ENCODE measurements at regions not wholly inside any gene's neighbourhood (a gene's known extent, or its start where the extent isn't known, plus 50 kb on each side); places are given as distances from the start of the nearest gene placed in this dataset.

DNA sequence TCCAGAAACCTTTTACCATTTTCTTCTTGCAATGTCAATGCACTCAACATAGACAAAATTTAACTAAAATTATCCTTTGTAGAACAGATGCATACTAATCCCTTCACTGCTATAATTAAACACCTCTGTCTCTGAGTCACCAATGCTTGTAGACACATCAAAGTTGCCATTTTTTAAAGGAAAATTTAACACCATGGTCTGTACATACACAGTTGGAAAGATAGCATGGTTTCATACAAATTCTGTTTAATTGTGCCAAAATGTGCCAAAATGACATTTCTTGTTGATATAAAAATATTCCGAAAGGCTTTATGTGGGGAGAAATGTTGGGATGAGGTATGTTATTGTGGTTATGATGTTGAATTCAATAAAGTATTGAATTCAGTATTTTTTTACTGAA, 125.8 kb downstream of the NEUROD6 start:
- no peaks in the 10 kb centered on the region for H3K27me3 Mint-ChIP-seq
- ATAC-seq (replicated peaks) = no peak

GRCh38 chr7:31211281-31211680, 129.2 kb downstream of the NEUROD6 start:
- Mint-ChIP-seq H3K4me1 (no peaks in the 10 kb centered on the region), H3K27me3 (no peaks in the 10 kb centered on the region), H3K4me3 (no peak overlapping the region), H3K36me3 (no peaks in the 10 kb centered on the region), H3K27ac (no peak overlapping the region), H3K9me3 (peaks cover under 1 to 2% of the 10 kb centered on the region in 2 donors)
- no peak for DNase-seq
- no peak for ATAC-seq (replicated peaks)

More for the DNA sequence above, 125.8 kb downstream of the NEUROD6 start:
- Mint-ChIP-seq H3K27ac (no peak overlapping the region), H3K4me3 (no peak overlapping the region), H3K36me3 (no peaks in the 10 kb centered on the region), H3K9me3 (peaks cover 2 to 5% of the 10 kb centered on the region in 2 donors), H3K4me1 (no peaks in the 10 kb centered on the region)
- DNase-seq = no peak

GRCh38 chr7:31204071-31204470, 136.5 kb downstream of the NEUROD6 start:
- H3K27ac Mint-ChIP-seq = no peak overlapping the region
- DNase-seq (no peak), ATAC-seq (replicated peaks) (no peak)
- H3K4me1 Mint-ChIP-seq = no peaks in the 10 kb centered on the region
- no peak overlapping the region for H3K4me3 Mint-ChIP-seq
- H3K27me3 Mint-ChIP-seq = no peaks in the 10 kb centered on the region
- H3K9me3 Mint-ChIP-seq = peaks cover 6 to 11% of the 10 kb centered on the region in 2 donors
- H3K36me3 Mint-ChIP-seq = no peaks in the 10 kb centered on the region

- Mint-ChIP-seq H3K9me3 (peaks cover 6 to 11% of the 10 kb centered on the region in 2 donors), H3K4me3 (no peak overlapping the region), H3K36me3 (no peaks in the 10 kb centered on the region), H3K4me1 (no peaks in the 10 kb centered on the region), H3K27me3 (no peaks in the 10 kb centered on the region), H3K27ac (no peak overlapping the region)
- DNase-seq (no peak), ATAC-seq (replicated peaks) (no peak)
These were observed 137.0 kb downstream of the NEUROD6 start for GRCh38 chr7:31203551-31203950.

- DNase-seq (no peak), ATAC-seq (replicated peaks) (no peak)
- no peaks in the 10 kb centered on the region for H3K36me3 Mint-ChIP-seq
- H3K9me3 Mint-ChIP-seq = peaks cover 8 to 11% of the 10 kb centered on the region in 2 donors
- no peaks in the 10 kb centered on the region for H3K27me3 Mint-ChIP-seq
- no peak overlapping the region for H3K4me3 Mint-ChIP-seq
- H3K4me1 Mint-ChIP-seq = no peaks in the 10 kb centered on the region
- H3K27ac Mint-ChIP-seq = no peak overlapping the region
These were observed 137.7 kb downstream of the NEUROD6 start for GRCh38 chr7:31202801-31203200.

DNA sequence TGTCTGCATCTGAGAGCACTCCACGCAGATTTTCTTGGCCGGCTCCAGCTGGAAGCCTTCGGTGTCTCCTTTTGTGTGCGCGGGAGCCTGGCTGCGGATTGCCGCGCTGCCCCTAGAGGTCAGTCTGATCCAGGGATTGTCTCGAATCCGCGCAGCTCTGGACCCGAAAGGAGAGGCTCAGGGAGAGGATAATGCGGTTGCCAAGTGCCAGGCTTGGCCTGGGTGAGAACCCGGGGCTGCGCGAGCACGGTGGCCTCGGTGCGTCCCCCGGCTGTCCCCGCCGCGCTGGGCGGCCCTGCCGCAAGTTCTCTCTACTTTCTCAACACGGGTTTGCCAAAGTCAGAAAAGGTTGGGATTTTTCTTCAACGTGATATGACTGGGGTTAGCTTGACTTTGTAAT, 140.9 kb downstream of the ADCYAP1R1 start:
- H3K36me3 Mint-ChIP-seq = no peaks in the 10 kb centered on the region
- H3K9me3 Mint-ChIP-seq = peaks cover 0 to 1% of the 10 kb centered on the region in 2 donors
- DNase-seq (peak; percentile 2), ATAC-seq (replicated peaks) (peak; percentile 38 to 50)
- H3K27ac Mint-ChIP-seq = no peak overlapping the region
- peaks cover 11 to 41% of the 10 kb centered on the region in 2 donors for H3K27me3 Mint-ChIP-seq
- H3K4me1 Mint-ChIP-seq = no peaks in the 10 kb centered on the region
- no peak overlapping the region for H3K4me3 Mint-ChIP-seq

GRCh38 chr7:31190906-31191305, 138.8 kb downstream of the ADCYAP1R1 start:
- Mint-ChIP-seq H3K4me1 (no peaks in the 10 kb centered on the region), H3K27ac (no peak overlapping the region), H3K4me3 (no peak overlapping the region), H3K27me3 (peaks cover 11 to 38% of the 10 kb centered on the region in 2 donors), H3K36me3 (no peaks in the 10 kb centered on the region), H3K9me3 (peaks cover 0 to under 1% of the 10 kb centered on the region in 2 donors)
- ATAC-seq (replicated peaks) (no peak), DNase-seq (no peak)

- Mint-ChIP-seq H3K27ac (no peak overlapping the region), H3K4me3 (no peak overlapping the region), H3K4me1 (no peaks in the 10 kb centered on the region), H3K36me3 (no peaks in the 10 kb centered on the region), H3K27me3 (peaks cover 0 to 2% of the 10 kb centered on the region in 2 donors), H3K9me3 (peaks cover 8 to 13% of the 10 kb centered on the region in 2 donors)
- ATAC-seq (replicated peaks) (no peak), DNase-seq (no peak)
These were observed 134.1 kb downstream of the ADCYAP1R1 start for GRCh38 chr7:31186202-31186601.

GRCh38 chr7:31175672-31176071, 123.6 kb downstream of the ADCYAP1R1 start:
- Mint-ChIP-seq H3K27me3 (peaks cover 5 to 8% of the 10 kb centered on the region in 2 donors), H3K4me3 (no peak overlapping the region), H3K27ac (no peak overlapping the region), H3K36me3 (no peaks in the 10 kb centered on the region), H3K4me1 (no peaks in the 10 kb centered on the region), H3K9me3 (peaks cover 0 to 3% of the 10 kb centered on the region in 2 donors)
- ATAC-seq (replicated peaks) = no peak
- DNase-seq = no peak

DNA sequence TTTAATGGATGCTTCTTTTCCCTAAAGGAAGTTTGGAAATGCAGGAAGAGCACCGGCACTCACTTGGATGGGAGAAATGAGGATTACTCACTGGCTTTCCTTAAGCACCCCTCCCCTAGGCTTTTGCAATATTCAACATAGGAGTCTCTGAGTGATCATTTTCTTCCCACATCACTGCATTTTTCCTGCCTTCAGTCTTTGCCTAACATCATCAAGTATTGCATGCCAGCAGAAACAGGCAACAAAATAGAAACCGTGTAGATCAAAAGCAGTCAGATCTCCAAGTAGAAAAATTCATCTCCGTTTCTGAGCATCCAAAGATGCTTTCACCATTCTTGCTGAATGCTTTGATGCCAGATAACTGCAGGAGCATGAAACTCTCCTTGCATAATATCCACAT, 119.9 kb downstream of the ADCYAP1R1 start:
- H3K4me1 Mint-ChIP-seq = no peaks in the 10 kb centered on the region

GRCh38 chr7:31171216-31171785, 119.2 kb downstream of the ADCYAP1R1 start:
- no peaks in the 10 kb centered on the region for H3K9me3 Mint-ChIP-seq
- H3K4me3 Mint-ChIP-seq = no peak overlapping the region
- no peaks in the 10 kb centered on the region for H3K4me1 Mint-ChIP-seq
- peaks cover 5 to 8% of the 10 kb centered on the region in 2 donors for H3K27me3 Mint-ChIP-seq
- DNase-seq = no peak
- no peak for ATAC-seq (replicated peaks)
- H3K27ac Mint-ChIP-seq = no peak overlapping the region
- H3K36me3 Mint-ChIP-seq = no peaks in the 10 kb centered on the region

More for the DNA sequence above, 119.9 kb downstream of the ADCYAP1R1 start:
- peaks cover 5 to 8% of the 10 kb centered on the region in 2 donors for H3K27me3 Mint-ChIP-seq
- DNase-seq (no peak), ATAC-seq (replicated peaks) (no peak)
- no peaks in the 10 kb centered on the region for H3K36me3 Mint-ChIP-seq
- H3K9me3 Mint-ChIP-seq = no peaks in the 10 kb centered on the region
- H3K27ac Mint-ChIP-seq = no peak overlapping the region
- H3K4me3 Mint-ChIP-seq = no peak overlapping the region

Measured in stimulated activated naive B cell treated with anti-CD40 and anti-IgM and Interleukin-4, amounts not matched to agents 10 μg/mL and 1 μg/mL and 100 μg/mL, for 72 hours (primary cell).